GM10248 (cell line): ENCODE measurements at regions not wholly inside any gene's neighbourhood (a gene's known extent, or its start where the extent isn't known, plus 50 kb on each side); places are given as distances from the start of the nearest gene placed in this dataset.

Experiments used
- CTCF ChIA-PET: fragments of 300-600 bp; sonication (Branson Sonifier 250); formaldehyde crosslinking; extraction: SDS; loops from one replicate; lab custom pipeline; 2021; ENCODE audit warnings: antibody characterized with exemption; lab: Yijun Ruan, JAX
- POLR2A ChIA-PET: fragments of 350-650 bp; sonication (Branson Sonifier 250); formaldehyde crosslinking; extraction: SDS; loops from one replicate; lab custom pipeline; 2020; ENCODE audit warnings: antibody characterized with exemption; lab: Yijun Ruan, JAX
- DNase-seq: peaks from one replicate; pipeline ENCODE4 v3.0.0; 2012; ENCODE audit errors: extremely low spot score
- TF ChIP-seq, protein P1 (sequence below): IDR thresholded peaks from 2 replicates; pipeline ENCODE4 v1.5.1; 2012; ENCODE audit warnings: mild to moderate bottlenecking, low read depth; ENCODE audit errors: extremely low read depth, missing control alignments, control extremely low read depth

DNA sequence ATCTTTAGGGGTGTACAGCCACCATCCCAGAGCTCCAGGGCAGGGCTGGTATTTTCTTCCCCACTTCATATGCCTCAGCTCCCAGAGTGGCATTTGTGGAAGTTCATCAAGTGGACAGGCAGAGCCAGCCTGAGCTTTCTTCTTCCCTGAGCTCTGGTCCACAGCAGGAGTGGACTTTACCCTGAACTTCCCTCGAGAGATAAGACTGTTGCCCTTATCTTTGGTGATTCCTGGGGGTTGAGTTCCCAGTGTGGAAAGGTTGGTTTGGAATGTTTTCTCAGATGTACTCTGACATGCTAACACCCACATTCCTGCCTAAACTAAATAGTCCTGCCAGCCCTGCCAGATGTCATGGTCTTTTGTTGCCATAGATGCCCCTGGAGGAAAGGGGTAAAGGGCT lies 62.0 kb upstream of the LGALSL start:
- TF ChIP-seq, protein P1, sequence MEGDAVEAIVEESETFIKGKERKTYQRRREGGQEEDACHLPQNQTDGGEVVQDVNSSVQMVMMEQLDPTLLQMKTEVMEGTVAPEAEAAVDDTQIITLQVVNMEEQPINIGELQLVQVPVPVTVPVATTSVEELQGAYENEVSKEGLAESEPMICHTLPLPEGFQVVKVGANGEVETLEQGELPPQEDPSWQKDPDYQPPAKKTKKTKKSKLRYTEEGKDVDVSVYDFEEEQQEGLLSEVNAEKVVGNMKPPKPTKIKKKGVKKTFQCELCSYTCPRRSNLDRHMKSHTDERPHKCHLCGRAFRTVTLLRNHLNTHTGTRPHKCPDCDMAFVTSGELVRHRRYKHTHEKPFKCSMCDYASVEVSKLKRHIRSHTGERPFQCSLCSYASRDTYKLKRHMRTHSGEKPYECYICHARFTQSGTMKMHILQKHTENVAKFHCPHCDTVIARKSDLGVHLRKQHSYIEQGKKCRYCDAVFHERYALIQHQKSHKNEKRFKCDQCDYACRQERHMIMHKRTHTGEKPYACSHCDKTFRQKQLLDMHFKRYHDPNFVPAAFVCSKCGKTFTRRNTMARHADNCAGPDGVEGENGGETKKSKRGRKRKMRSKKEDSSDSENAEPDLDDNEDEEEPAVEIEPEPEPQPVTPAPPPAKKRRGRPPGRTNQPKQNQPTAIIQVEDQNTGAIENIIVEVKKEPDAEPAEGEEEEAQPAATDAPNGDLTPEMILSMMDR, result no peak
- ChIA-PET POLR2A (no interaction called here), CTCF (interaction anchor here (1.3 to 1.5 kb wide), 3 partner anchors 21 to 342 kb away, joined by 3 to 4 read pairs (median 3); no protein-coding TSS in a partner anchor)
- DNase-seq, result no peak

DNA sequence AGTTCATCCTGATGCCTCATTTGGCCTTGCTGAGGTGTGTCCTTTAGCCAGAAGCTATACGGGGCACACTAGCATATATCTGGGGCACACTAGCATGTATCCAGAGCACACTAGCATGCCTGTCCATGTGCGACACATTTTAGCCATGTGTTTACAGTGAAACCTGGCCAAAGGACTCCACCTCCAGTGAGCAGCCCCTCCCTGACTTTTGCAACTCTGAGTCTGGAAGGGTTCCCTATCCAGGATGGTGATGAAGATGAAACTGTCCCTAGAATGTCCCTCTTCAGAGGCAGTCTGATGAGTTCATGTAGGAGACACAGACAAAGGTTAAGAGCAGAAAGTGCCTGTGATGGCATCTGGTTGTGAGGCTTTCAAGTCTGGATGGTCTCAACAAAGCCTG lies 61.4 kb upstream of the LGALSL start:
- TF ChIP-seq, protein P1, result no peak
- ChIA-PET CTCF (interaction anchor here (1.3 to 1.4 kb wide), 2 partner anchors 96 to 342 kb away, joined by 3 read pairs; no protein-coding TSS in a partner anchor), POLR2A (no interaction called here)
- DNase-seq, result no peak

DNA sequence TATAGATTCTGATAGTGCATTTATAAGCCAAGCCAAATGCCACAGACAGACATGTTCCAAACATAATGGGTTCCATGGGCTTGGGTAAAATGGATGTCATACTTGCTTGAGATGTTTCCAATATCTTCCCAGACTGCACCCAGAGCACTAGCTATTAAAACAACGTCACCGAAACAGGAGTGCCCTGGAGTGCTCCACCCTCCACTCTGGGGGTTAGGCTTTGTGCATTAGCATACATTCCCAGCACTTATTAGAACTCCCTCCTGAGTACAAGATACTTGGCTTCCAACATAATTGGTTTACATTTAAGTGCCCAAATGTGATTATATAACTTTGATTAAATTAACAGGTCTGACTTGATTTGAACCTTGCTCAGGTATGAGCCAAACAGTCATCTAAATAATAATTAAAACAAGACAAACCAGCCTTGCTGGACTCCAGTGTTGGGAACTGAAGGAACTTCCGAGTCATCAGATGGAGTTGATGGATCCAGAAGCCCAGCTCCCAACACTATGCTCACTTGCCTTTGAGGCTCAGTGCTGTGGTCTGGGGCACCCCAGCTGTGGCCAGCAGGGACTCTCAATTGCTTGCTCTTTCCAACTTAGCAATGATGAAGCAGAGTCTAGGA lies 60.5 kb upstream of the LGALSL start:
- TF ChIP-seq, protein P1, result no peak
- CTCF ChIA-PET, result no interaction called here
- POLR2A ChIA-PET, result no interaction called here
- no peak for DNase-seq

DNA sequence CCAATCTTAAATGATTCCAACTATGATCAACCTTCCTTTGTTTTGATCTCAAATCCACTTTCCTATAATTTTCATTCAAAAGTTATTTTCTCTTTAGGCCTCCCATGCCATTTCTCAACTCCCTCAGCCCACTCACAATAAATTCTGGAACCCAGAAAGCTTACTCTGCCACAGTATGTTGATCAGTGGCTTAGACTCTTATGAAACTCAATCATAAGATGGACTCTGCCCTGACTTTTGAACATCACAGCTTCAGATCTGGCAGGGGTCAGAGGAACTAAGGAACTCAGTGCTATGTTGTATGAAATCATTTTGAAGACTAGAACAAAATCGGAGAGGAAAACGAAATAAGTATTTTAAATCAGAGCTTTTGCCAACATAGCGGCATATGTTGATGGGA lies 59.8 kb upstream of the LGALSL start:
- POLR2A ChIA-PET, result no interaction called here
- CTCF ChIA-PET, result no interaction called here
- TF ChIP-seq, protein P1, result no peak
- DNase-seq, result no peak

GRCh38 chr2:64396001-64396400 lies 58.0 kb upstream of the LGALSL start:
- ChIA-PET CTCF (no interaction called here), POLR2A (no interaction called here)
- TF ChIP-seq, protein P1, result no peak
- DNase-seq, result no peak

- TF ChIP-seq, protein P1, result no peak
- POLR2A ChIA-PET, result no interaction called here
- no peak for DNase-seq
- CTCF ChIA-PET, result interaction anchor here (1.0 to 4.3 kb wide), 3 partner anchors 10 to 92 kb away, joined by 3 to 25 read pairs (median 6); no protein-coding TSS in a partner anchor
Measured at GRCh38 chr2:64396551-64396950, 57.4 kb upstream of the LGALSL start.
